HG02759 (cell line): ENCODE measurements at regions not wholly inside any gene's neighbourhood (a gene's known extent, or its start where the extent isn't known, plus 50 kb on each side); places are given as distances from the start of the nearest gene placed in this dataset.
"Not testable (repeated sequence)": the region's sequence is repeated elsewhere in the genome, so short reads cannot be mapped to it uniquely, and the experiment has no call there.

Experiments used
- ATAC-seq: cut with Tn5 transposase; IDR thresholded peaks from one replicate; pipeline ENCODE4 v1.9.1; 2021; ENCODE audit warnings: mild to moderate bottlenecking, moderate library complexity; ENCODE audit not compliant: unreplicated experiment

GRCh38 chr4:38368613-38369012 lies 295.4 kb upstream of the KLF3 start:
- no peak for ATAC-seq

GRCh38 chr4:38371391-38371851 lies 292.6 kb upstream of the KLF3 start:
- ATAC-seq: no peak

GRCh38 chr4:38373375-38373774 lies 290.6 kb upstream of the KLF3 start:
- ATAC-seq: no peak

GRCh38 chr4:38377195-38377594 lies 286.8 kb upstream of the KLF3 start:
- ATAC-seq: no peak

- no peak for ATAC-seq
These were observed 285.5 kb upstream of the KLF3 start for GRCh38 chr4:38378478-38378877.

- ATAC-seq: no peak
These were observed 282.2 kb upstream of the KLF3 start for GRCh38 chr4:38381788-38382187.

- no peak for ATAC-seq
These were observed 281.5 kb upstream of the KLF3 start for GRCh38 chr4:38382520-38382919.

GRCh38 chr4:38383646-38384121 lies 280.3 kb upstream of the KLF3 start:
- ATAC-seq: no peak

- ATAC-seq: no peak
These were observed 278.6 kb upstream of the KLF3 start for GRCh38 chr4:38385093-38386004.

- no peak for ATAC-seq
These were observed 277.9 kb upstream of the KLF3 start for GRCh38 chr4:38386005-38386551.

- ATAC-seq: no peak
These were observed 277.3 kb upstream of the KLF3 start for GRCh38 chr4:38386654-38387188.

GRCh38 chr4:38387348-38387747 lies 276.7 kb upstream of the KLF3 start:
- ATAC-seq: no peak

- ATAC-seq: no peak
These were observed 276.2 kb upstream of the KLF3 start for GRCh38 chr4:38387819-38388218.

- ATAC-seq: not testable (repeated sequence)
These were observed 275.1 kb upstream of the KLF3 start for GRCh38 chr4:38388907-38389306.

- ATAC-seq: no peak
These were observed 272.9 kb upstream of the KLF3 start for GRCh38 chr4:38390969-38391545.

GRCh38 chr4:38392223-38392855 lies 271.7 kb upstream of the KLF3 start:
- ATAC-seq: no peak

- no peak for ATAC-seq
These were observed 267.9 kb upstream of the KLF3 start for GRCh38 chr4:38396091-38396490.

GRCh38 chr4:38396845-38397547 lies 267.0 kb upstream of the KLF3 start:
- no peak for ATAC-seq

- no peak for ATAC-seq
These were observed 263.1 kb upstream of the KLF3 start for GRCh38 chr4:38400946-38401345.

- ATAC-seq: no peak
These were observed 257.8 kb upstream of the KLF3 start for GRCh38 chr4:38406243-38406642.
